Testis (tissue), 2 donors: ENCODE measurements at regions not wholly inside any gene's neighbourhood (a gene's known extent, or its start where the extent isn't known, plus 50 kb on each side); places are given as distances from the start of the nearest gene placed in this dataset.

ENCODE experiments used
- CTCF ChIP-seq, 3 experiments: fragments of 450-650 bp in 2 of 3; fragments of 200-600 bp in 1 of 3; sonication (generic) in 1 of 3; IDR thresholded peaks; one replicate each; pipeline ENCODE4 v1.5.1; 2016 to 2019; ENCODE audit warnings: antibody characterized with exemption in 3 of 3, mild to moderate bottlenecking in 2 of 3, moderate library complexity in 1 of 3
- POLR2A ChIP-seq: fragments of 450-650 bp; IDR thresholded peaks from one replicate; pipeline ENCODE4 v1.6.1; 2017; ENCODE audit warnings: antibody characterized with exemption, mild to moderate bottlenecking, moderate library complexity

- no peak for TF ChIP-seq POLR2A
- no peak for TF ChIP-seq CTCF (IDR thresholded peaks at IDR 0.05)
These were observed 264.8 kb upstream of the SPRY2 start for GRCh38 chr13:80605716-80606115.
